Mucosa of stomach (tissue), 1 donor: ENCODE measurements at regions not wholly inside any gene's neighbourhood (a gene's known extent, or its start where the extent isn't known, plus 50 kb on each side); places are given as distances from the start of the nearest gene placed in this dataset.
A peak's percentile ranks its signal among the peaks of the same experiment; 100 is the strongest.
"Not testable (repeated sequence)": the region's sequence is repeated elsewhere in the genome, so short reads cannot be mapped to it uniquely, and the experiment has no call there.

Source experiments
- H3K27me3 ChIP-seq: one replicate; pipeline ENCODE4 v1.7.0; 2013; ENCODE audit warnings: mild to moderate bottlenecking, low read length; ENCODE audit not compliant: control insufficient read depth, insufficient read depth
- H3K36me3 ChIP-seq: one replicate; pipeline ENCODE4 v1.7.0; 2013; ENCODE audit warnings: low read length; ENCODE audit not compliant: control insufficient read depth, insufficient read depth
- H3K4me1 ChIP-seq: one replicate; pipeline ENCODE4 v1.7.0; 2013; ENCODE audit warnings: mild to moderate bottlenecking, low read length; ENCODE audit not compliant: control insufficient read depth, insufficient read depth
- H3K4me3 ChIP-seq: one replicate; pipeline ENCODE4 v1.7.0; 2013; ENCODE audit warnings: low read length
- H3K9ac ChIP-seq: one replicate; pipeline ENCODE4 v1.7.0; 2013; ENCODE audit warnings: mild to moderate bottlenecking, low read length, moderate library complexity
- H3K9me3 ChIP-seq: one replicate; pipeline ENCODE4 v1.7.0; 2013; ENCODE audit warnings: mild to moderate bottlenecking, low read length, moderate library complexity; ENCODE audit not compliant: control insufficient read depth
- donor health status: Pancreatic carcinoma.

- H3K9ac ChIP-seq, H3K27me3 ChIP-seq, H3K36me3 ChIP-seq, H3K4me3 ChIP-seq, H3K4me1 ChIP-seq, H3K9me3 ChIP-seq: not testable (repeated sequence)
Measured at GRCh38 chr15:58323321-58323720, 108.5 kb upstream of the LIPC start.

- Histone ChIP-seq H3K27me3 (no peaks in the 10 kb centered on the region), H3K4me1 (no peaks in the 10 kb centered on the region), H3K9me3 (no peaks in the 10 kb centered on the region), H3K4me3 (no peak overlapping the region), H3K9ac (no peak overlapping the region), H3K36me3 (no peaks in the 10 kb centered on the region)
Measured at GRCh38 chr15:58324533-58324932, 107.3 kb upstream of the LIPC start.

- no peaks in the 10 kb centered on the region for H3K36me3 ChIP-seq
- no peaks in the 10 kb centered on the region for H3K9me3 ChIP-seq
- no peaks in the 10 kb centered on the region for H3K27me3 ChIP-seq
- no peak overlapping the region for H3K9ac ChIP-seq
- H3K4me1 ChIP-seq, result peaks cover 33% of the 10 kb centered on the region
- H3K4me3 ChIP-seq, result no peak overlapping the region
Measured at GRCh38 chr15:58327958-58328357, 103.8 kb upstream of the LIPC start.

- no peaks in the 10 kb centered on the region for H3K36me3 ChIP-seq
- H3K4me1 ChIP-seq, result peaks cover 36% of the 10 kb centered on the region
- no peak overlapping the region for H3K9ac ChIP-seq
- no peaks in the 10 kb centered on the region for H3K27me3 ChIP-seq
- no peak overlapping the region for H3K4me3 ChIP-seq
- no peaks in the 10 kb centered on the region for H3K9me3 ChIP-seq
Measured at GRCh38 chr15:58329211-58329610, 102.6 kb upstream of the LIPC start.

DNA sequence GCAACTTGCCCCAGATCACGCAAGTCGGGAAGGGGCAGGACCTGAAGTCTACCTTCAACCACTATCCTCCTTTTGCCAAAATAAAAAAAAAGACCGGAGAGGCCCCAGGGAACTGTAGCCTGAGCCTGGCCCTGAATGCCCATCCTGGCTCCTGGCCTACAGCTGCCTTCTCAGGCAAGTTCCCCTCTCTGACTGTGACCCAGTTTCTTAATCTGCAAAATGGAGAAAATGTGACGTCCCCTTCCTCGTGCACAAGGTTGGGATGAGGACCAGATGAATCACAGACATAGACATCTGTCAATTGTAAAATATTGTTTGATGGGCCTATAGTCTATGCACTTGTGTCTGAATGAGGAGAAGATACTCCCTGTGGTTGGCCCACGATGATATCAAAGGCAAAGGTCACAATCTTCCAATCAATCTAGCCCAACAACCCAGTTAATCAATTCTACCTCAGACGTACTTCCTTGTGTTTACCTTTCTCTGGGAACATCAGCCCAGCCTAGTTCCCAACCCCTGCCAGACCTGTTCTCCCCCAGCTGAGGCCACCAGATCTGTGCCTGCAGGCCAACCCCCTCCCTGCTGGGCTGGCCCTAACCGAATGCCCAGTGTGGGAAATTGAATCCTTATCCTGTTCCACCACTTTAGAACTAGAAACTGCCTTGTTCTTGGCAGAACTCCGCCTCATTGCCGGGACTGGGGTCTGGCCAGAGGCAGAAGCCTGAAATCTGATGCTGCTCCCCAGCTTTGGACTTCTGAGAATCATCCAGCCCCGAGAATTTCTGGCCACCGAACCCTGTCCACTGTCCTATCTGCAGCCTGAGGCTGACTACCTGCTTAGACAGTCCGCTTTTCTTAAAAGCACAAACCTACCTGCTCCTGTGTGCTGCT, 101.8 kb upstream of the LIPC start:
- Histone ChIP-seq H3K27me3 (no peaks in the 10 kb centered on the region), H3K9ac (no peak overlapping the region), H3K4me3 (no peak overlapping the region), H3K9me3 (no peaks in the 10 kb centered on the region), H3K4me1 (peaks cover 36% of the 10 kb centered on the region), H3K36me3 (no peaks in the 10 kb centered on the region)

- Histone ChIP-seq H3K4me3 (no peak overlapping the region), H3K36me3 (no peaks in the 10 kb centered on the region), H3K9me3 (no peaks in the 10 kb centered on the region), H3K9ac (no peak overlapping the region), H3K27me3 (no peaks in the 10 kb centered on the region), H3K4me1 (peaks cover 36% of the 10 kb centered on the region)
Measured at GRCh38 chr15:58330741-58331559, 100.8 kb upstream of the LIPC start.

DNA sequence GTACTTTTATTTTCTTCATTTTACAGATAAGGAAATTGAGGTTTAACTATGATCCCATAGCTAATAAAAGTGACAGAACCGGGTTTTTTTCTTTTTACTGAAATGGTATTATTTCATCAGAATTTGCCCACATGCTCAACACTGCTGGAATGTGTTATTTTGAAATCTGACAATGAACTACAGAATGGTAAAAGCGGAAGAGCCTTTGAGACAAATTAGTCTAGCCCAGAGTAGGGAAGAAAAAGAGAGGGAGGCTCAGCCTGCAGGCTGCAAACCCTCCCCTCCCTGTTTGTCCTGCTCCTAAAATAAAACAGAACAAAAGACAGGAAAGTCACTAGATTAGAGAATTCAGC, 100.3 kb upstream of the LIPC start:
- no peaks in the 10 kb centered on the region for H3K36me3 ChIP-seq
- no peaks in the 10 kb centered on the region for H3K9me3 ChIP-seq
- H3K4me3 ChIP-seq, result no peak overlapping the region
- no peaks in the 10 kb centered on the region for H3K27me3 ChIP-seq
- H3K9ac ChIP-seq, result peak overlapping the region; percentile 34
- H3K4me1 ChIP-seq, result peaks cover 36% of the 10 kb centered on the region

DNA sequence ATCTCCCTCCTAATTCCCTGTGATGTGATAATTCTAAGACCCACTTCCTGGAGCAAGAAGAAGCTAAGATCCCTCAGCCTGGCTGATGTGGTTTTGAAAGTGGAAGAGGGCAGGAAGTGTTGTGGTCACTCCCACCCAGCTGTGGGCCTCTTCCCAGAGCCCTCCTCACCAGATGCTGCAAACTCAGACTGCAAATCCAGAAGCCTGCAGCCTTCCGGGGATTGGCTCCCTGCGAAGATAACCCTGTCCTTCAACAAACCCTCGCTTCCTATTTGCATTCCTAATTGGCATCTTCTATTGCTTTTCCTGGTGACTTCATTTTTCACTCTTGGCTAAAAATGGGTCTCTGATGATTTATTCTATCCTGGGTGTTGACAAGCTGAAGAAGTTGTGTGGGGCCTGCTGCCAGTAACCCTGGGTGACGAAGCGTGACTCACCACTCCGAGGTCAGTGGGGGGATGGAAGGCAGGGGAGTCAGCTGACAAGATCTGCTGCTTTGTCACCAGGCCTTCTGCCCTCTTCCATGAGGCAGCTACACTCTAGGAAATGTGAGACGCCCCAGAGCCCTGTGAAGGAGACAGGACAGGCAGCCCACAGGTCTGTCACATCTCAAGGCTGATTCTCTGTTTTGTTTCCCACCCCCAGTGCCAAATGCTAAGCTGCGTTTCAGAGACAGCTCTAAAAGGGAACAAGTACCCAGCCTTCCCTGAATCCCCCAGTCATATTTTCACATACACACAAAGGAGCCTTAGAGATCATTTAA, 99.7 kb upstream of the LIPC start:
- Histone ChIP-seq H3K36me3 (no peaks in the 10 kb centered on the region), H3K4me3 (no peak overlapping the region), H3K9me3 (no peaks in the 10 kb centered on the region), H3K4me1 (peaks cover 36% of the 10 kb centered on the region), H3K9ac (peak overlapping the region; percentile 35), H3K27me3 (no peaks in the 10 kb centered on the region)

GRCh38 chr15:58332676-58333400, 99.0 kb upstream of the LIPC start:
- Histone ChIP-seq H3K4me3 (no peak overlapping the region), H3K9me3 (no peaks in the 10 kb centered on the region), H3K4me1 (peaks cover 36% of the 10 kb centered on the region)

GRCh38 chr15:58334803-58335202, 97.0 kb upstream of the LIPC start:
- no peaks in the 10 kb centered on the region for H3K27me3 ChIP-seq
- no peaks in the 10 kb centered on the region for H3K9me3 ChIP-seq
- H3K4me3 ChIP-seq, result no peak overlapping the region
- no peaks in the 10 kb centered on the region for H3K36me3 ChIP-seq
- H3K4me1 ChIP-seq, result peaks cover 34% of the 10 kb centered on the region
- H3K9ac ChIP-seq, result no peak overlapping the region

More at GRCh38 chr15:58332676-58333400, 99.0 kb upstream of the LIPC start:
- H3K9ac ChIP-seq, result peak overlapping the region; percentile 35
- no peaks in the 10 kb centered on the region for H3K27me3 ChIP-seq
- no peaks in the 10 kb centered on the region for H3K36me3 ChIP-seq

DNA sequence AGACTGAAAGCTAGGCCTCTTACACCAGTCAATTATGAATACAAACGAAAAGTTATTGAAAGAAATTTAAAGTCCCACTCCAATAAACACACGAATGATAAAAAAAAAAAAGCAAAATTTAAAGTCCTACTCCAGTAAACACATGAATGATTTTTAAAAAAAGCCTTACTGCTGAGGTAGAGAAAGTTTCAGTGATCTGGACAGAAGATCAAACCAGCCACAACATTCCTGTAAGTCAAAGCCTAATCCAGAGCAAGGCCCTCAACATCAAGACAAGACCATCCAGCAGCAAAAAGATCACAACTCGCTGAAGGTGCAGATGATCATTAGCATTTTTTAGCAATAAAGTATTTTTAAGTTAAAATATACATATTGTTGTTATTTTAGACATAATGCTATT, 95.6 kb upstream of the LIPC start:
- Histone ChIP-seq H3K4me3 (no peak overlapping the region), H3K9ac (no peak overlapping the region), H3K9me3 (no peaks in the 10 kb centered on the region), H3K36me3 (no peaks in the 10 kb centered on the region), H3K27me3 (no peaks in the 10 kb centered on the region), H3K4me1 (peaks cover 21% of the 10 kb centered on the region)
